PC-3 (cell line): ENCODE measurements at regions not wholly inside any gene's neighbourhood (a gene's known extent, or its start where the extent isn't known, plus 50 kb on each side); places are given as distances from the start of the nearest gene placed in this dataset.

Experiments
- ATAC-seq: fragments of 200-7000 bp; cut with Tn5 transposase; 2 replicates; pipeline ENCODE4 v1.9.1; 2020; ENCODE audit warnings: mild to moderate bottlenecking, moderate library complexity
- BruUV-seq: library from RNA; stranded (reverse); fragments of 400-500 nt; replicated peaks from 2 replicates; lab custom pipeline; 2021; lab: Mats Ljungman, UMichigan
- CTCF ChIA-PET: fragments of 300-600 bp; sonication (Branson Sonifier 250); formaldehyde crosslinking; loops from one replicate; lab custom pipeline; 2022; ENCODE audit warnings: antibody characterized with exemption; lab: Charles Lee
- POLR2A ChIA-PET: fragments of 300-600 bp; sonication (Branson Sonifier 250); formaldehyde crosslinking; loops from one replicate; lab custom pipeline; 2022; ENCODE audit warnings: antibody characterized with exemption; ENCODE audit not compliant: unreplicated experiment; lab: Charles Lee
- DNase-seq: peaks from one replicate; pipeline ENCODE4 v3.0.0-alpha.2; 2015
- H2AFZ ChIP-seq: fragments of 300-600 bp; sonication (generic); 2 replicates; pipeline ENCODE4 v1.6.0; 2016; ENCODE audit warnings: antibody characterized with exemption, low read length
- H3F3A ChIP-seq: fragments of 300-600 bp; sonication (generic); one replicate; pipeline ENCODE4 v1.6.0; 2017; ENCODE audit warnings: antibody characterized with exemption, low read length, control low read depth, mild to moderate bottlenecking; ENCODE audit not compliant: unreplicated experiment
- H3K27ac ChIP-seq: fragments of 300-600 bp; sonication (generic); 2 replicates; pipeline ENCODE4 v1.5.1; 2016; ENCODE audit warnings: mild to moderate bottlenecking, low read length
- H3K27me3 ChIP-seq: fragments of 300-600 bp; sonication (generic); 2 replicates; pipeline ENCODE4 v1.6.1; 2016; ENCODE audit warnings: low read length, mixed read lengths
- H3K36me3 ChIP-seq: fragments of 300-600 bp; sonication (generic); 2 replicates; pipeline ENCODE4 v1.6.1; 2016; ENCODE audit warnings: low read depth, mixed run types, low read length, mixed read lengths
- H3K4me1 ChIP-seq: fragments of 300-600 bp; sonication (generic); 2 replicates; pipeline ENCODE4 v1.5.1; 2016; ENCODE audit warnings: low read length; ENCODE audit not compliant: insufficient read depth
- H3K4me2 ChIP-seq: fragments of 300-600 bp; sonication (generic); 2 replicates; pipeline ENCODE4 v1.6.0; 2016; ENCODE audit warnings: low read length
- H3K4me3 ChIP-seq: fragments of 300-600 bp; sonication (generic); 2 replicates; pipeline ENCODE4 v1.5.1; 2016; ENCODE audit warnings: mild to moderate bottlenecking, low read length, mixed read lengths
- H3K79me2 ChIP-seq: fragments of 300-600 bp; sonication (generic); 2 replicates; pipeline ENCODE4 v1.6.1; 2017; ENCODE audit warnings: low read length, mixed read lengths
- H3K9ac ChIP-seq: fragments of 300-600 bp; sonication (generic); 2 replicates; pipeline ENCODE4 v1.6.0; 2016; ENCODE audit warnings: mild to moderate bottlenecking, low read length
- H3K9me2 ChIP-seq: fragments of 300-600 bp; sonication (generic); replicated peaks from 2 replicates; pipeline ENCODE4 v1.6.1; 2016; ENCODE audit warnings: mixed run types, low read length, mixed read lengths
- H3K9me3 ChIP-seq: fragments of 300-600 bp; sonication (generic); 2 replicates; pipeline ENCODE4 v1.6.1; 2016; ENCODE audit warnings: low read length, mixed read lengths
- H4K20me1 ChIP-seq: fragments of 300-600 bp; sonication (generic); 2 replicates; pipeline ENCODE4 v1.6.1; 2016; ENCODE audit warnings: low read length, mixed read lengths
- CTCF ChIP-seq: fragments of 300-600 bp; sonication (generic); conservative IDR thresholded peaks from 2 replicates; pipeline ENCODE4 v1.5.1; 2017; ENCODE audit warnings: antibody characterized with exemption, low read depth, mild to moderate bottlenecking, low read length
- EZH2 ChIP-seq: fragments of 300-600 bp; sonication (generic); IDR thresholded peaks from one replicate; pipeline ENCODE4 v1.6.1; 2017; ENCODE audit warnings: antibody characterized with exemption, mild to moderate bottlenecking, low read length; ENCODE audit not compliant: unreplicated experiment
- EZH2phosphoT487 ChIP-seq: fragments of 300-600 bp; sonication (generic); IDR thresholded peaks from 2 replicates; pipeline ENCODE4 v1.6.1; 2018; ENCODE audit warnings: mild to moderate bottlenecking, antibody characterized with exemption, low read length, borderline replicate concordance
- intact Hi-C: fragments of 100-400 bp; cut with micrococcal nuclease; formaldehyde crosslinking; loops from 2 replicates; pipeline ENCODE4 v1.9.0; 2023

- Histone ChIP-seq H3K4me1 (no peaks in the 10 kb centered on the region), H3K27me3 (no peaks in the 10 kb centered on the region), H4K20me1 (no peaks in the 10 kb centered on the region), H3K27ac (no peak overlapping the region), H3K4me2 (no peak overlapping the region), H3K79me2 (no peaks in the 10 kb centered on the region), H2AFZ (no peak overlapping the region), H3K9ac (no peak overlapping the region), H3K9me3 (no peaks in the 10 kb centered on the region), H3K9me2 (no peaks in the 10 kb centered on the region), H3K4me3 (no peak overlapping the region), H3F3A (no peaks in the 10 kb centered on the region), H3K36me3 (no peaks in the 10 kb centered on the region)
- intact Hi-C loops: no loop called here
- ATAC-seq (no peak), DNase-seq (no peak)
- TF ChIP-seq EZH2phosphoT487 (no peak), CTCF (no peak), EZH2 (no peak)
- CTCF ChIA-PET: no interaction called here
- no TSS peak for BruUV-seq
- POLR2A ChIA-PET: no interaction called here
These were observed 1757.8 kb upstream of the TENM3 start for GRCh38 chr4:180485407-180485806.

DNA sequence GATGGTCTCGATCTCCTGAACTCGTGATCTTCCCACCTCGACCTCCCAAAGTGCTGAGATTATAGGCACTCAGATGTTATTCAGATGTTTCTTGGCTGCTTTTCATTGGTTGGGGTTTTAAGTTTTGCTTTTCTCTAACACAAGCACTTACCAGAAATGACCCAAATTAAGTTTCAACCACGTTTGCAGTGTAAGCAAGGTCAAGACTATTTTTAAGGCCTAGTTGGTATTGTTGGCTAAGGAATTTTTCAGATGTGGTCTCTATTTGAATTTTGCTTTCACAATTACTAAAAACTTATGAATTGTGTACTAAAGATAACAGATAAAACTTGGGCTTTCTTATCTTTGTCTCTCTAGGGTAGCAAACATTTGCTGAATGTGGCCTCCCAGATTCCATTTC, 1756.9 kb upstream of the TENM3 start:
- Histone ChIP-seq H3K27me3 (no peaks in the 10 kb centered on the region), H3K4me1 (no peaks in the 10 kb centered on the region), H3K4me2 (no peak overlapping the region), H3F3A (no peaks in the 10 kb centered on the region), H2AFZ (no peak overlapping the region), H3K27ac (no peak overlapping the region), H3K9ac (no peak overlapping the region), H3K9me3 (no peaks in the 10 kb centered on the region), H3K9me2 (no peaks in the 10 kb centered on the region), H3K4me3 (no peak overlapping the region), H3K36me3 (no peaks in the 10 kb centered on the region), H4K20me1 (no peaks in the 10 kb centered on the region), H3K79me2 (no peaks in the 10 kb centered on the region)
- ATAC-seq (no peak), DNase-seq (no peak)
- TF ChIP-seq CTCF (no peak), EZH2 (no peak), EZH2phosphoT487 (no peak)
- ChIA-PET CTCF (no interaction called here), POLR2A (no interaction called here)
- intact Hi-C loops: no loop called here
- no TSS peak for BruUV-seq

GRCh38 chr4:180489787-180490186, 1753.4 kb upstream of the TENM3 start:
- H3K9ac ChIP-seq: no peak overlapping the region
- H3K4me3 ChIP-seq: no peak overlapping the region
- no peaks in the 10 kb centered on the region for H3K4me1 ChIP-seq
- no peak overlapping the region for H3K4me2 ChIP-seq
- POLR2A ChIA-PET: no interaction called here
- no peaks in the 10 kb centered on the region for H3K9me2 ChIP-seq
- no peaks in the 10 kb centered on the region for H3K79me2 ChIP-seq
- ATAC-seq: no peak
- no peaks in the 10 kb centered on the region for H3K9me3 ChIP-seq
- no peaks in the 10 kb centered on the region for H3K27me3 ChIP-seq
- BruUV-seq: no TSS peak
- no peaks in the 10 kb centered on the region for H3K36me3 ChIP-seq
- TF ChIP-seq EZH2phosphoT487: no peak
- no peak for TF ChIP-seq EZH2
- no peak for TF ChIP-seq CTCF
- no peak overlapping the region for H2AFZ ChIP-seq
- CTCF ChIA-PET: no interaction called here
- no peaks in the 10 kb centered on the region for H3F3A ChIP-seq
- DNase-seq: no peak
- no peaks in the 10 kb centered on the region for H4K20me1 ChIP-seq
- intact Hi-C loops: no loop called here
- H3K27ac ChIP-seq: no peak overlapping the region
